GM18517 (cell line): ENCODE measurements at regions not wholly inside any gene's neighbourhood (a gene's known extent, or its start where the extent isn't known, plus 50 kb on each side); places are given as distances from the start of the nearest gene placed in this dataset.

Source experiments
- ATAC-seq: cut with Tn5 transposase; IDR thresholded peaks from one replicate; pipeline ENCODE4 v1.9.1; 2021; ENCODE audit warnings: mild to moderate bottlenecking, moderate library complexity; ENCODE audit not compliant: unreplicated experiment

- ATAC-seq: no peak
Measured at GRCh38 chr19:29371251-29372090, 154.3 kb upstream of the VSTM2B start.

DNA sequence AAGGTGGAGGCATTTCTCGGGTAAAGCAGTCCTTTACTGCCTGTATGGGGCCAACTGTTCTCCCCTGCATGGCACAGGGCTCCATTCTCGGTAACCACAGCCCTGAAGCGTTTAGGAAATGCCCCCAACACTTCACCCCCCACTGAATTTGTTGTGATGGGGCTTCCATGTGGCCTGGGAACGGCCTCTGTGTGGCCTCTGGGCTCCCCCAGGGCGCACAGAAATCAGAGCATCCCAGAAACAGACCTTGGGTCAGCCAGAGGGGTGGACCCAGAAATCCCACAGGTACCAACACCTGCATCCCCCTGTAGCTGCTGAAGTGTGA lies 153.7 kb upstream of the VSTM2B start:
- ATAC-seq: no peak

GRCh38 chr19:29372461-29372860 lies 153.3 kb upstream of the VSTM2B start:
- no peak for ATAC-seq

- no peak for ATAC-seq
Measured at GRCh38 chr19:29372921-29373797, 152.6 kb upstream of the VSTM2B start.

DNA sequence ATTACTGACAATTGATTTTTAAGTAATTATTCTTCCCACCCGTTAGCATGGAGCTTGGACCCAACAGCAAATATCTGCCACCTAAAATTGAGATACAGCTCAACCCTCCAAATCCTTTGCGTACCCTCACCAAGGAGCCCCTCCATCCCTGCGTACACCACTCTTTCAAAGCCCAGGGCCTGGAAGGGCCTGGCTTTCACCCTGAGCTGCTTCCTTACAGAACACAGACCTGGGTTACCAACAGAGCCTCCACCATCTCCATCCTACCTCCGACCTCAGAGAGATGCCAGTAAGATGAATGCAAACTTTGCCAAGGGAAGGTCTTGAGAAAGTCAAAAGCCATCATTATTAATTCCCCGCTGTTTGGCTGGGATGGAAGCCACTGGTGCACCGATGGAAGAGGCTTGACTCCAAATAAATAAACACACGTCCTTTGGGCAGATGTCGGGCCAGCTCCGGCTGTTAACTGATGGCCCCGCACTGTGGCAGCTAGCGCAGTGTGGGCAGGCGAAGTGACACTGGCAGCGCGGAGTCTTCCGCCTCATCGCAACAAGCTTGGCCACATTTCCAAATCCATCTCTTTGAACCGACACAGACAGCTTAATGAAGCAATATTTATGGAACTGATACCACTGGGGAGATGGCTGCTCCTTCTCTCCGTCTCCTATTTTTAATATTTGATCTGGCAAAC lies 150.2 kb upstream of the VSTM2B start:
- ATAC-seq: no peak

GRCh38 chr19:29376855-29377354 lies 148.9 kb upstream of the VSTM2B start:
- ATAC-seq: no peak

DNA sequence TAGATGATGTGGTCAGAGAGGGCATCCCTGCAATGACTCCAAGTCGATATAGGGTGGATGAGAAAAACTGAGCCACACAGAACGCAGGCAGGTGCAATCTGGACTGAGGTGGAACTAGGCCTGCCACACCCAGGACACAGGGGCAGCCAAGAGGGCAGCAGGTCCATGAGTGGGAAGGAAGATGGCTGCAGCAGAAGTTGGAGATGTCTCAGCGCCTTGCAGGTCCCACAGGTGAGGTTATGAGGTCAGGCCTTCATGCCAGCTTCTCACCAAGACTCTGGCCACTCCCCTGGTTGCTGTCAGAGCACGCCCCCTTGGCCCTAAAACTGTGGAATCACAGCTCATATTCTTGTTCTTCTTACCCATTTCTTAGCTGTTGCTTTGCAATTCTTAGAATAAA lies 147.7 kb upstream of the VSTM2B start:
- no peak for ATAC-seq

DNA sequence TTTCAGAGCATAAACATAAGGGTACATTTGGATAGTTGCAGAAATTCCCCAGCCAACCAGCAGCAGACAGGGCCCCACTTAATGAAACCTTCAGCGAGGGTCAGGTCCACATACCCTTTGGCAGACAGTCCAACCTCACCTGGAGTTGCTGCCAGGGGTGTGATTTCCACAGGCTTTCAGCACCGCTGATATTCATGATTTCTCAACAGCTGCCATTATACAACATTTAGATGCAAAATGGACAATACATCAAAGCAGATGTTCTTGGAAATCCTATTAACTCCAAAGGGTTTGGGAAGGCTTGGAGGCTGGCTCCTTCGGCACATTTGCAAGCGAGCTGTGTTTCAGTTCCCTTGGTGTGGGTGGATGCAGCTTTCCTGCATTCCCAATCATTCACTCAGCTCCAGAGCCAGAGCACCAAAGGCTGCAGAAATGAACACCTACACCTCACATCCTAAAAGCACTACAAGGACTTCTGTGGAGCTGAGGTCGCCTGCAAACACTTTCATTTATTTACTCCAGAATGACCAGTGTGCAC lies 147.2 kb upstream of the VSTM2B start:
- no peak for ATAC-seq

DNA sequence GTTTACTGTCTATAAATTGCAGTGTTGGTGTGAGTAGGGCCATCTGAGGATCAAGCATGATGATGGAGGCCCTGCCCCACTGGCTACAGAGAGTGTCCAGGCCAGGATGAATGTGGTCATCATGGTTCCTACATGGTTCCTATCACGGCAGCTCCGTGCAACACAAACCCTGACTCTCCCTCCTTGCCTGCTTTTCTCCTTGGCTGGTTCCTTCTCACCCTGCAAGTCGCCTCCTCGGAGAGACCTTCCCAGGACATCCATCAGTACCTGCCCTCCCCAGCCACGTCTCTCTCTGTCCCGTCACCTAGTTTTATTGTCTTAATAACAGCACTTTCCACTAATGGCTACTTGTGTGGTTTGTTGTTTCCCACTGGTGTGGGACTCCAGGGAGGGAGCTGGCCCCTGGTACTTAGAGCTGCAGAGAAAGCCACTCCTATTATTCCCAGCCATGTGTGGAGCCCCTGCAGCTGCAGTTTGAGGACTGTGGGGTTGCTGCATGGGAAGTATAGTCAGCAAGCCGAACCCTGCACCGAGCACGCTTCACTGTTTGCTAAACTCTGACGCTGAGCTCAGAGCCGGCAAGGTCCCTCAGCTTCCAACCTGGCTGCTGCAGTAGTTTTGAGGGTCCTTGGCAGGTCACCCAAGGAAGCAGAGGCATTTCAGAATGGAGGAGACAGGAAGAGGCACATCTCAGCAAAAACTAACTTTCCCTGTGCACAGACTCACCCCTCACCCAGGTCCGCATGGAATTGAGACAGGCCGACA lies 146.4 kb upstream of the VSTM2B start:
- ATAC-seq: no peak

DNA sequence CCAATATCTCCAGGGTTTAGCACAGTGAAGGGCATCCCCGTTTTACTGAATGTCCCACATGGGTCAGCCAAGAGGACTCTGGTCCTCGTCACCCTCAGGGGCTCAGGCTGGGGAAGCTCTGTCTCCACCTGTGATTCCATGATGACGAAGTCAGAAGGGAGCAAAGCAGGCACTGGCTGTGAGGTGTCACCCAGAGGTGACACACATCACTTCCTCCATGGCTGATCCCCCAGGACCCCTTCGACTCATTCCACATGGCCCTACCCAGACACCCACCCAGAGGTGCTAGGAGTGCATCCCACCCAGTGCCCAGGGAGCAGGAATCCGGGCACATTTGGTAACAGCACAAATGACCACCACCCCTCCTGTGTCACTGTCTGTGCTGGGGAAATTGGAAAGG lies 145.2 kb upstream of the VSTM2B start:
- no peak for ATAC-seq

GRCh38 chr19:29381353-29382203 lies 144.2 kb upstream of the VSTM2B start:
- ATAC-seq: no peak

GRCh38 chr19:29383696-29384095 lies 142.1 kb upstream of the VSTM2B start:
- ATAC-seq: no peak

DNA sequence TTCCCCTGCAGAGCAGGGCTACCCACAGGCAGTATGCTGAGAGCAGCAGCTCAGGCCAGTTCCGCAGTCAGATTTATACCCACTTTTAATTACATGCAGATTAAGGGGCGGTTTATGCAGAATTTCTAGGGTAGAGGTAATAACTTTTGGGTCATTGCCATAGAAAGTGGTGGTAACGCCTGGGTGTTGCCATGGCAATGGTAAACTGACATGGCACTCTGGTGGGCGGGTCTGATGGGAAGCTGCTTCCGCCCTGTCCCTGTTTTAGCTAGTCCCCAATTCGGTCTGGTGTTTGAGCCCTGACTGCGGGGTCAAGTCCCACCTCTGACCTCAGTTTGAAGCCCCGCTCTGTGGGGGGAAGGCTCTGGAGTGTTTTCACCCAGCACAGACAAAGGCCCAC lies 141.1 kb upstream of the VSTM2B start:
- ATAC-seq: no peak

DNA sequence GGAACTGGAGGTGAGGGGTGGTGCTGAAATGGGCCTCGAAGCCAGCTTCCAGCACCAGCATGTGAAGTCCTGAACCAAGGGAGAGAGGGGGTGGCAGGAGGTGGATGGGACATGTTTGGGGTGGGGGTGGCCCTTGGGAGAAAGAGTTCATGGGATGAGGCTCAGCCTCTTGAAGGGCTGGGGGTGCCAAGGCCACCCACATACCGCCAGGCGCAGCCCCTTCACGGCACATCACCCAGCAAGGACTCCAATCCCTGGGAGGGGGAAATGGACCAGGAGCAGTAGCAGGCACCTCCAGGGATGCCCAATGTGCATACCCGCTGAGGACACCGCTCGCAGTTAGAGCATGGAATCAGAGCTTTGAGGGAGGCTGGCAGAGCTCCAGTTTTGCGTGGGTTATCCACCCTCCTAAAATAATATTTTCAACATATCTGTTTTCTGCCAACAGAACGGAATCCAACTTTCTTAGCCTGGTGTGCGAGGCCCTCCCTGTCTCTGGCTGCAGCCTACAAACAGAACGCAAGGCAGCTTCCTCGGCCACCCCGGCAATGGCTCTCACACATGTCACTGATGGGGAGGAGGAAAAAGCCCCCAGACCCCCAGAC lies 140.5 kb upstream of the VSTM2B start:
- ATAC-seq: no peak

GRCh38 chr19:29386970-29387369 lies 138.8 kb upstream of the VSTM2B start:
- no peak for ATAC-seq

GRCh38 chr19:29387586-29387985 lies 138.2 kb upstream of the VSTM2B start:
- ATAC-seq: no peak

- ATAC-seq: no peak
Measured at GRCh38 chr19:29389495-29389894, 136.3 kb upstream of the VSTM2B start.

- no peak for ATAC-seq
Measured at GRCh38 chr19:29390742-29391141, 135.1 kb upstream of the VSTM2B start.

- ATAC-seq: no peak
Measured at GRCh38 chr19:29393915-29394460, 131.8 kb upstream of the VSTM2B start.
